ENCODE measurements at regions not wholly inside any gene's neighbourhood (a gene's known extent, or its start where the extent isn't known, plus 50 kb on each side); places are given as distances from the start of the nearest gene placed in this dataset.
"Not testable (repeated sequence)": the region's sequence is repeated elsewhere in the genome, so short reads cannot be mapped to it uniquely, and the experiment has no call there.

DNA sequence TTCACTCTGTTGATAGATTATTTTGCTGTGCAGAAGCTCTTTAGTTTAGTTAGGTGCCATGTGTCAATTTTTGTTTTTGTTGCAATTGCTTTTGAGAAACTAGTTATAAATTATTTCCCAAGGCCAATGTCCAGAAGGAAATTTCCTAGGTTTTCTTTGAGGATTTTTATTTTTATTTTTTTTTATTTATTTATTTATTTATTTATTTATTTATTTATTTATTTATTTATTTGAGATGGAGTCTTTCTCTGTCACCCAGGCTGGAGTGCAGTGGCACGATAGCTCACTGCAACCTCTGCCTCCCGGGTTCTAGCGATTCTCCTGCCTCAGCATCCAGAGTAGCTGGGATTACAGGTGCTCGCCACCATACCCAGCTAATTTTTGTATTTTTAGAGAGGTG is 2290.5 kb downstream of the ARAP2 start:
- TF ChIP-seq CTCF (conservative IDR thresholded peaks at IDR 0.05; ENCODE audit: low read depth, low read length); EZH2 (IDR thresholded peaks at IDR 0.05; ENCODE audit: borderline replicate concordance, low read depth, low read length, poor library complexity, severe bottlenecking): not testable (repeated sequence)
